ENCODE measurements at regions not wholly inside any gene's neighbourhood (a gene's known extent, or its start where the extent isn't known, plus 50 kb on each side); places are given as distances from the start of the nearest gene placed in this dataset.
"Not testable (repeated sequence)": the region's sequence is repeated elsewhere in the genome, so short reads cannot be mapped to it uniquely, and the experiment has no call there.

DNA sequence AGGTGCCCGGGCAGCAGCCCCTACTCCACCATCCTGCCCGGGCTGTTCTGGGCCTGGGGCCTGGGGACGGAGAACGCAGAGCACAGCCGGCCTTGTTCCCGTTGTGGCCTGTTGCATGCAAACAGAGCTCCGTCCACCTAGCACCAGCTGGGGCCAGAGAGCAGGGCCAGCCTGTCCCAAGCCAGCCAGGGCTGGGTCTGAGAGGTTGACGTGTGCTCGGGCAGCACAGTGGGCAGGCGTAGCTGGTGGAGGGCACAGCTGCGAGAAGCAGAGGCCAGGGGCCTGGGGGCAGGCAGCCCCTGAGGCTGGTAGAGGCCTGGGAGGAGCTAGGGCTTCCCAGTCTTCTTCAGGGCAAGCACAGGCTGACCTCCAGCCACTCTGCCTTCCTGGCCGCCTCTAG is 1192.6 kb downstream of the BRD1 start:
- DNase-seq (ENCODE audit: low read depth in 2 of 3, low spot score in 2 of 3), result no peak

DNA sequence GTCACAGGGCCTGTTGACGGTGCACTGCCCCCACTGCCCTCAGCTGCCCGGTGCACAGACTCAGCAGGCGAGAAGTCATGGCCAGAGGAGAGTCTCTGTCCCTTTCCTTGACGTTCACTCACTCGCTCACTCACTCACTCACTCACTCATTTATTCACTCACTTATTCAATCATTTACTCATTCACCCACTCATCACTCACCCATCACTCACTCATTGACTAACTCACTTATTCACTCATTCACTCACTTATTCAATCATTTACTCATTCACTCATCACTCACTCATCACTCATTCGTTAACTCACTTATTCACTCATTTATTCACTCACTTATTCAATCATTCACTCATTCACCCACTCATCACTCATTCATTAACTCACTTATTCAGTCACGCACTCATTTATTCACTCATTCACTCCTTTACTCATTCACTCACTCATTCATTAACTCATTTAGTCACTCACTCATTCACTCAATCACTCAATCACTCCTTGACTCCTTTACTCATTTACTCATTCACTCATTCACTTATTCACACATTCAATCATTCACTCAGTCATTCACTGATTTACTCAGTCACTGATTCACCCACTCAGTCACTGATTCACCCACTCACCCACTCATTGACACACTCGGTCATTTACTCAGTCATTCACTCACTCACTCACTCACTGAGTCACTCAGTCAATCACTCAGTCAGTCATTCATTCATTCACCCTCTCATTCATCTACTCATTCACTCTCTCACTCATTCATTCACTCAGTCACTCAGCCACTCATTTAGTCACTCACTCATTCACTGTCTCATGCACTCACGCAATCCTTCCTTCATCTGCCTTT is 1193.5 kb downstream of the BRD1 start:
- no peak for DNase-seq (ENCODE audit: low read depth in 2 of 3, low spot score in 2 of 3)

DNA sequence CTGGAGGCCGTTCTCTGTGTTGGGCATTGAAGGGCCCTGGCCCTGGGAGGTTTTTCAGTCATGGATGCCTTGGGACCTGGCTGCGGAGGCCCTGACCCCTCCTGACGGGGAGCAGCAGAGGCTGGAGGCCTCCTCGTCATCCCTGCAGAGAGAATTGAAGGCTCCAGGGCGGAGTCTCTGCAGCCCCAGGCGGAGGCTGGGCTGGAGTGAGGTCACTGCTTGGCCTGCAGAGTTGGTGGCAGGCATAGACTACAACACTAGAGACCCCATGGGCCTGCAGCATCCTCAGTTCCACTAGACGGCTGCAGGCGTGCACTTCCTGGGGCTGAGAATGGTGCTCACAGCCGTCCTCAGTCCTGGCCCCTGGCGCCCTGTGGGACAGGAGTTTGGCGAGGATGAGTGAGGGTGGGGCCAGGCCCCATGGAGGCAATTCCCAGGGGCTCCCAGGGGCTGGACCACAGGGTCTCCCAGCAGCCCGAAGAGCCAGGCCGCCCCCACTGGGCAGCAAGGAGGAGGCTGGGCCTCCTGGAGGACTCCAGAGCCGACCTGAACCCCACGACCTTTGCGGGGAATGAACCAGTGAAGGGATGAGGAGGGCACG is 1194.9 kb downstream of the BRD1 start:
- DNase-seq (ENCODE audit: low read depth in 2 of 3, low spot score in 2 of 3), result no peak

DNA sequence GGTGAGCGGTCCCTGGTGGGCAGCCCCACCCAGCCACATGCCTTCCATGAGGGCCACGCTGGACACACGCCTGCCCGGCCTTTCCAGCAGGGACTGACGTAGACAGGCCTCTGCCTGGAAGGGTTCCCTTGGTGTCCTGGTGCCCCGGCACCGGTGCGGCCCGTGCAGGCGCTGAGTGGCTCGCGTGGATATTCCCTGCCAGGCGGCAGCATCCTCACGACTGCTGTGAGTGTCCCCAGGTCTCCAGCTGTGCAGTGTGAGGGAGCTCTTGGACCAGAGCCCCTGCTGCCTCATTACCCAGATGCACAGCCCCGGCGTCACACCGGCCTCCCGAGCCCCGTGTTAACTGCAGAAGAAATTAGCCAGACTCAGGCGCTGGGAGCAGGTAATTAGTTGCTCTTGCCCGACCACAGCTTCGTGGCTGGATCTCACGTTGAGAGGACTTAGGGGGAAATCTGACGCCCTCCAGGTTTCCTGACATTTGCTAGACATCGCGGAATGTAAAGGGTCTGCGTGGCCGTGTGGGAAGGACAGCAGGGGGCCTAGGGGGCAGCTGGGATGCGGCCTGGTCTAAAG is 1196.3 kb downstream of the BRD1 start:
- no peak for DNase-seq (ENCODE audit: low read depth in 2 of 3, low spot score in 2 of 3)

DNA sequence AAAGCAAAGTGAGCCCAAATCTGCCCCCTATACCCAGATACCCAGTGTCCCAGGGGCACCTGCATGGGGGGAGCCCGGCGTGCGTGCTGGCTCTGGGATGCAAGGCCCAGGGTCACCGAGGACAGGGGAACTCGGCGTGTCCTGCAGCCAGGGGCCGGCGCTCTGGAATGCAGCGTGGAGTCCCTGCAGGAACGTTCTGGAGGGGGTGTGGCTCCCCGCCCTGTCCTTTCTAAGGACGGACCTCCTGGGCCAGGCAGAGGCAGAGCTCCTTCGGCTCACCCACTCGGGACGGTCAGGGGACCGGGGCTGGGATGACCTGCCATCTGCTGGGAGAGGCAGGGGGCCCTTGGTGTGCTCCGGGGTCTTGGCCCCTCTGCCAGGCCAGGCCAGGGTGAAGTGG is 1196.8 kb downstream of the BRD1 start:
- no peak for DNase-seq (ENCODE audit: low read depth in 2 of 3, low spot score in 2 of 3)

DNA sequence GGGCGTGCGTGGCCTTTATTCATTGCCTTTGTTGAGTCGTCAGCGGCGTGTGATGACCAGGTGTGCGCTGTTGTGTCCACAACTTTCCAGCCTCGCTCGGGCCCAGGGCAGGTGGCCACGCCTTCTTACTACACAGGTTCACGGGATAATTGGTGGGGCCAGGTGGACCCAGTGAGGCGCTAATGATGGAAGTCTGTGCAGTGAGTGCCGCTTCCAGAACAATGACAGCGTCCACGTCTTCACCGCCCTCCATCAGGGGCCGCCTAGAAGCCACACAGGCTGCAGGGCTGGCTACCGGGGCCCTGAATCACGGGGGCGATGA is 1197.3 kb downstream of the BRD1 start:
- no peak for DNase-seq (ENCODE audit: low read depth in 2 of 3, low spot score in 2 of 3)

DNA sequence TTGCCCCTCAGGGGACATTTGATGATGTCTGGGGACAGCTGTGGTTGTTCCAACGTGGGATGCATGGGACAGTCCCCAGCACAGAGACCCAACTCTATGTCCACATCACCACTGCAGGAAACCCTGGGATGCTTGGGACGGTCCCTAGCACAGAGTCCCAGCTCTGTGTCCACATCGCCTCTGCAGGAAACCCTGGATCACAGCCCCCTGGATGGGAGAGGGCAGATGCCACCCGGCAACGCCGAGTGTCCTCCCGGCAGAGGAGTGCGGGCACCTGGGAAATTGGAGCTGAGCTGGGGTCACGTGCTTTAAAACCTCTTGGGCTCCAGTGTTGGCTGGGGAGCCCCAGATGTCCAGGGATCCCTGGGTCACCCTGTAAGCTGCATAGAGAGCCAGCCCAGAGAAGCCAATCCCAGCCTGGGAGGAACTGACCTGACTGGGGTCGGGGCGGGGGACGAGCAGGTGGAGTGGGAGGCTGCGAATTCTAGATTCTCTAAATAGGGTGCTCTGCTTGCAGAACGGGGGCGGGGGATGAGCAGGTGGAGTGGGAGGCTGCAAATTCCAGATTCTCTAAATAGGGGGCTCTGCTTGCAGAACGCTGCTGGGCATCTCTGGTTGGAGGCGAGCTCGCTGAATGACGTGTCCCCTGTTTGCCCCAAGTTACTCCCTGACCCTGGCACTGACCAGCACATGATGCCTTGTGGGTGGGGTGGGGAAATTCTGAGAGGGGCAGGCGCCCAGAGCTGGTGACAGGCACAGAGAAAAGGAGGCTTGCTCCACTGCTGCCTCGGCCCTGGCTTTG is 1197.8 kb downstream of the BRD1 start:
- no peak for DNase-seq (ENCODE audit: low read depth in 2 of 3, low spot score in 2 of 3)

DNA sequence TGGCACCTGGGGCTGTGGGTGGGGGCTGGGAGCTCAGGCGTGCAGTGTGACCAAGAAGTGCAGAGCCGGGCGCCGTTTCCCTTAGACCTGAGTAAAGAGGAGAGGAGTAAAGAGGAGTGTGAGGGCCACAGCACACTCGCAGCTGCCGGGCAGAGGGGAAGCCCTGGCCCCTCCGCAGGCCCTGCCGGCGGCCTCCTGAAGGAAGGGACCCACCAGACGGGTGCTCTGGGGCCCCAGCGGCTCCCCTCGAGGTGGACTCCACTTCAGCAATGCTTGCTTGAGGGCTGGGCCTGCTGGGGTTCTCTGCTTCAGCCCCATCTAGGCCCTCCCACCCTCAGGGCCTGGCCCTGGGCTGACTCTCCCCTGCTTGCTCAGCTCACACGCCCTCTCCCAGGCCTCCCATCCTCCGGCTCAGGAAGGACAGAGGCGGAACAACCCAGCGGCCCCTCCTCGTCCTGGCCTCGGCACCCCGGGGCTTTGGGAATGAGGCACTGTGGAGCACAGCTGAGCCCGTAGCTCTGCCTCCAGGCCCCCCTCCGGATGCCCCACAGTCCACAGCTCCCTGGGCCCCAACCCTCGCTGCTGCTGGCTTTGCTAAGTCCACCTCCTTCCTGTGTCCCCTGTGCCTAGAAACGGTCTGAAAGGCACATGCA is 1198.7 kb downstream of the BRD1 start:
- no peak for DNase-seq (ENCODE audit: low read depth in 2 of 3, low spot score in 2 of 3)

DNA sequence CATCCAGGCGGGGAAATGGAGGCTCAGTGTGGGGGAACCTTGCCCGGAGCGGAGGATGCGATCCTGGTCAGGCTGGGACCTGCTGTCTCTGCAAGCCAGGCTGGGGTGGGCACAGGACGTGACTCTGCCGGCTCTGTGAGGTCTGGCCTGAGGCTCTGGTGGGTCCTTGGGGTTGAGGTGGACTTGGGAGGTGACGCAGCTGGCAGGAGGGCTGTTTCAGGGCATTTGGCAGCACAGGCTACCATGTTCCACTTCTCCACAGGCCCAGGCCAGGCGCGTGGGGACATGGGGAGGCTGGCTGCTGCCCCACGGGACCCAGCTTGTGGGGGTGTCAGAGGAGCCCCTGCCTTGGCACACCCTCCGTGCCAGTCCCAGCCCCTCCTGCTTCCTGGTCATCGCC is 1199.7 kb downstream of the BRD1 start:
- no peak for DNase-seq (ENCODE audit: low read depth in 2 of 3, low spot score in 2 of 3)

DNA sequence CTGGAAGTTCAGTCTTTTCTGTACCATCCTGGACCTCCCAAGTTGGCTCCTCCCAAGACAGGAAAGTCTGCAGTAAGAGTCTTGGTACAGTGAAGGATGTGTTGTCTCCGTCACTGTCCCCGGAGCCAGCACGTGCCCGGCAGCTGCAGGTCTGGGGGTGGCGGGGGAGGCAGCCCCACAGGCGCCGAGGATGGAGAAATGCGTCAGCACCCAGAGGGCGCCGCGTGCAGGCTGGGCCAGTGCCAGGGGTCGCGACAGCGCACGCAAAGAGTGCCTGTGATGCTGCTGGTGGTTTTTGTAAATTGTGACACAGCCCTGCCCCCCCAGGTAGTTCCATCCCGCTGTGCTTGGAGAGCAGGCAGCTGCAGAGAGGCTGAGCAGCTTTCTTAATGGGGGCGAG is 1200.5 kb downstream of the BRD1 start:
- DNase-seq (ENCODE audit: low read depth in 2 of 3, low spot score in 2 of 3), result no peak

DNA sequence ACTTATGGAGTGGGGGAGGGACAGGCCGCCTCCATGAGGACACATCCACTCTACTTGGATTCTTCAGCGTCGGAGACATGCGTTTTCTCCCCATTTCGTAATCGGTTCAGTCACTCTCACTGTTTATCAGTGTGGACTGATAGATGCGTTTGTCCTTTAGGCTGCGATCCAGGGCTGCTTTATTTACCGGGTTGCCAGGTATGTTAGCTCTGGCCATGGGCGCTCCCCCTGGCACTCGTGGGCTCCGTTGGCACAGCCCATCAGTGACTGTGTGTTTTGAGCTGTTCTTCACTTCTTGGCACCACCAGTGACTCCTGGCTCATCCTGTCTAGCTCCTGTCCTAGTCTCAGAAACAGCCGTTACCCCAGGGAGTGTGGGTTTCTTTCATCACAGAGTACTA is 1203.3 kb downstream of the BRD1 start:
- DNase-seq (ENCODE audit: low read depth in 2 of 3, low spot score in 2 of 3), result no peak

DNA sequence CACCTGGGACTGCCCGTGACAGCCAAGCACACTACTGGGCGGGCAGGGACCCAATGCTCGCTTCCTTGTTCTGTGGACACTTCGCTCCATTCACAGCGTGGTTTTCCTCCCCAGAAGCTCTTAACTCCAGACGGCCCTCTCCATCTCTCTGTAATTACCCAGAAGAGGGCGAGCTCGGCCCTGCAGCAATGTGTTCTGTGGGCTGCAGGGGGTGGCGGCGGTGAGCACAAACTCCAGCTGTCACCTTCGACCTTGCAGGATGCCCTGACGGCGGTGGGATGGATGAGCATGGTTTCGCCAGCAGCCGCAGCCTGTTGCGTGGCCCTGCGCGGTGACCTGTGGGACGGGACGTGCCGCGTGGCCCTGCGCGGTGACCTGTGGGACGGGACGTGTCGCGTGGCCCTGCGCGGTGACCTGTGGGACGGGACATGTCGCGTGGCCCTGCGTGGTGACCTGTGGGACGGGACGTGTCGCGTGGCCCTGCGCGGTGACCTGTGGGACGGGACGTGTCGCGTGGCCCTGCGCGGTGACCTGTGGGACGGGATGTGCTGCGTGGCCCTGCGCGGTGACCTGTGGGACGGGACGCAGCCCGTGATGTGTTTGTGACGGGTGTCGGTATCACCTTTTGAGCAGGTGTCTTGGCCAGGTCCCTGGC is 1204.7 kb downstream of the BRD1 start:
- DNase-seq (ENCODE audit: low read depth in 2 of 3, low spot score in 2 of 3), result no peak

DNA sequence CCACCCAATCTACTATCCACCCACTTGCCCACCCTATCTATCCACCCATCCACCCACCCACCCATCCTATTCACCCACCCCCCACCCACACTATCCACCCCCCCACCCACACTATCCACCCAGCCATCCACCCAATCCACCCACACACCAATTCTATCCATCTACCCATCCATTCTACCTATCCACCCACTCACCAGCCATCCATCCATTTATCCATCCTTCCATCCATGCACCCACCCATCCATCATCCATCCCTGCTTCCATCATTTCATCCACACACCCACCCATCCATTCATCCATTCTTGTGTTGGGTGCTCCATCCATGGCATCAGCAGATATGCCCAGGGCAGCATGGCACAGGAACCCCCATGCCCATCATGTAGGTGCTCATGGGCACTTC is 1206.6 kb downstream of the BRD1 start:
- DNase-seq (ENCODE audit: low read depth in 2 of 3, low spot score in 2 of 3), result no peak

DNA sequence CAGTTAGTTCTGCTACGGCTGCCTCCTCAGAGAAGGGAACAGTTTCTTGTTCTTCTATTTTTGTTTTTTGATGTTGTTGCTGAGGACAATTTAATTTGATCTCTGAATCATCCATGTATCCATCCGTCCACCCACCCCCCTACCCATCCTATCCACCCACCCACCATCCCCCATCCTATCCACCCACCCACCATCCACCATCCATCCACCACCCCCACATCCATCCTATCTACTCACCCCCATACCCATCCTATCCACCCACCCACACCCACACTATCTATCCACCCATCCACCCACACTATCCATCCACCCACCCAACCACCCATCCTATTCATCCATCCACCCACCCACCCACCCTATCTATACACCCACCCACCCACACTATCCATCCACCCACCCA is 1207.2 kb downstream of the BRD1 start:
- not testable (repeated sequence) for DNase-seq (ENCODE audit: low read depth in 2 of 3, low spot score in 2 of 3)

DNA sequence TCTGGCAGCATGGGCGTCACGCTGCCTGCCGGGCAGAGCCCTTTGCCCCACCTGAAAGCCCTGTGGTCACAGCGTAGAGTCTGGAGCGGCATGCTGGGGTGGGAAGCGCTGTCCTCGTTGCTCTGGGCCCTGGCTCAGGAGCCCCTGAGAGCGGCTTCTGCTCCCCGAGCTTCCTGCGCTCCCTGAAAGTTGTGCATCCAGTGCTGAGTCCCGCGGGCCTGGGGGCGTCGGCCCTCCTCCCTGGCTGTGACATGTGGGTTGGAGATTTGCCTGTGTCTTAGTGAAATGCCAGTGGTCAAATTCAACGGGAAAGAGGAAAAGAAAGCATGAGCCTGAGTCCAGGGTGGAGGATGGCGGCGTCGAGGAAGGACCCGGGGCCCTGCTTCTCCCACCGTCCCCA is 1208.0 kb downstream of the BRD1 start:
- no peak for DNase-seq (ENCODE audit: low read depth in 2 of 3, low spot score in 2 of 3)

DNA sequence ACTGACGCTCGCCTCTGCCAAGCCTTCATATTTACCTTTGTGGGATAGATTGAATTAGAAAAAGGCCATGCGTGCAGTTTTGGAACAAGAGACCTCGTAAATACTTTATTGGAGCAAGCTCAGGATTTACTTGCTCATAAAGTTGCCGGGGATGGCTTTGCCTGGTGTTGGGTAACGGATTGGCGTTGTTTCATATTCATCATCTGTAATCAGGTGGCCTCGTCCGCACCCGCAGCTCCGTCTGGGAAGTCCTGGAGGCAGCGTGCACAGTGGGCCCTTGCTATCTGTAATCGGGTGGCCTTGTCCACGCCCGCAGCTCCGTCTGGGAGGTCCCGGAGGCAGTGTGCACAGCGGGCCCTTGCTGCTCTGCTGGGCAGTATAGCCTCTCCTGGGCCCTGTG is 1209.3 kb downstream of the BRD1 start:
- no peak for DNase-seq (ENCODE audit: low read depth in 2 of 3, low spot score in 2 of 3)

DNA sequence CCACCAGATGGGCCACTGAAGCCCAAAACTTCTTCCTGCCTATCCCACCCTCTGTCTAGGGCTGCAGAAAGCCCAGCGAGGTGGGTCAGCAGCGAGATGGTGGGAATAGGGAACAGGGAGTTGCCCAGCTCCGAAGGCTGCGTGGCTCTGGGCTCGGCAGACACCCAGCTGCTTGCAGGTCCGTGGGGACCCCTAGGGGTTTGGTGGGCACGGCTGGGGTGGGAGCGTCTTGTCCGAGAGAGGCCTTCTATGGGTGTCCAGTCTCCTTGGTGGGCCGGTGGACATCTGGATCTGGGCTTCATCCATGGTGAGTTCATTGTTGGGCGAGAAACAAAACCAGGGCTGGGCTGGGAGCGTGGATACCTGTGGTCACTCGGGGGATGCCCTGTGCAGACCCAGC is 1211.0 kb downstream of the BRD1 start:
- DNase-seq (ENCODE audit: low read depth in 2 of 3, low spot score in 2 of 3), result no peak

DNA sequence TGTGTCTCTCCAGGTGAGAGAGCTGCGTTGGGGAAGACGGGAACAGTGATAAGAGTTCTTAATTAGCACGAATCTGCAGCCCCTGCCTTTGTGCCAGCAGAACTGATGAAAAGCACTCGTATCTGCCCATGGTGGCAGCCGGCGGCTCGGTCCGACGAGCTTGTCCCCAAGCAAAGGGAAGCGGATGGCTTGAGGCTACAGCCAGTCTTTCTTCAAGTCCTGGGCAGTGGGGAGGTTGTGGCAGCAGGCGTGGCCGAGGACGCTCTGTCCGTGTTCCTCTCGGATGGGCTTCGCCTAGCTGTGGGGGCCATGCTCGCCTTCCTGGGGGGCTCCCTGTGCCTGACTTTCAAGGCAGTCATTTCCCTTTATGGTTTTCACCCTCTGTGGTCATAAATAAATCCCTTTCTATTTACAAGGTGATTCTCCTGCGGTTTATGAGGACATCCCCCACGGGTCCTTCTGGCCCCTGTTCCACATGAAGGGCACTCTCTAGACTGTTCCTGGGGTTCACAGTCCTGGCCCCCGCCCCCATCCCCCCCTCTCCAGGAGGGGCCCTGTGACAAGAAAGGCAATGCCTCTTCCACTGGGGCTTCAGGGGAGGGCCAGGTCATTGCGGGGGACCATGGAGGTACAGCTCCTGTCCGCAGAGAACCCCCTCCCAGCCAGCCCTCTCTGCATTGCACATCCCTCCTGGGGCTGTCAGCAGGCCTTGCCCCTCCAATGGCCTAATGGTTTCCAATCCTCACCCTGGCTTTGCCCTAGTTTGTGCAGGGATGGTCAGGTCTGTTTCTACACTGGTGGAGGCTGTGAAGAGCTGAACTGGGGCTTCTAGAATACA is 1212.3 kb downstream of the BRD1 start:
- no peak for DNase-seq (ENCODE audit: low read depth in 2 of 3, low spot score in 2 of 3)

DNA sequence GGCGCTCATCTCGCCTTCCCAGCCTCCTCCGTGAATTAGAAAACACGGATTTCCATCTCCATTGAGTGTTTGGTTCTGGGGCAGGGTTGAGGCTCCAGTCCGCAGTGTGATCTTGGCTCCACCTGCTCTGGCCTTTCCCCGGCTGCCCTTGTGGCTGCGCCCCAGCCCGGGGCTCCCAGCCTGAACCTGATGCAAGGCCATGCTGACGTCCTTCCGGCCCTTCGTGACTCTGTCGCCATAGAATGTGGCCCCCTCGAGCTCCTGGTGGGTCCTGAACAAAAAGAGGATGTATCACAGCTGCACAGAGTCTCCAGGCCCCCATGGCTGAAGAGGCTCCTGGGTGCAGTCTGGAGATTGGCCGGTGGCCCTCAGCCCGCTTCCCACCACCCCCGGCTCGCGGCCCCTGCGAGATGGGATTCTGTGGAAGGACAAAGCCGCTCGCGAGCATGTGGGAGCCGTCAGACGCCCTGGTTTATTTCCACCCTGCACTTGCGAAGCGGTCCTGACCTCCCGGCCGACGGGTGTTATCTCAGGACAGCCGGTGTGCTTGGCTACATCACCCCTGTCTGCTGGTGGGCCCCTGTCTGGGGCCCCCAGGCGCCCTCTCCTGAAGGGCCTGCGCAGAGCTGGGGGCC is 1214.0 kb downstream of the BRD1 start:
- no peak for DNase-seq (ENCODE audit: low read depth in 2 of 3, low spot score in 2 of 3)

Measured in hematopoietic multipotent progenitor cell (in vitro differentiated cells).